MM.1S (cell line): ENCODE measurements at regions not wholly inside any gene's neighbourhood (a gene's known extent, or its start where the extent isn't known, plus 50 kb on each side); places are given as distances from the start of the nearest gene placed in this dataset.

Experiments
- CTCF ChIP-seq: fragments of 300-600 bp; sonication (generic); IDR thresholded peaks from 2 replicates; pipeline ENCODE4 v1.5.1; 2016; ENCODE audit warnings: antibody characterized with exemption, low read length, mixed read lengths
- EZH2 ChIP-seq: fragments of 300-600 bp; sonication (generic); optimal IDR thresholded peaks from 2 replicates; pipeline ENCODE3; 2017; ENCODE audit warnings: low read depth, mild to moderate bottlenecking, antibody characterized with exemption, low read length, mixed read lengths
- EZH2phosphoT487 ChIP-seq: fragments of 300-600 bp; sonication (generic); IDR thresholded peaks from 2 replicates; pipeline ENCODE4 v1.6.1; 2018; ENCODE audit warnings: antibody characterized with exemption, low read length

- TF ChIP-seq EZH2phosphoT487: no peak
- no peak for TF ChIP-seq CTCF
- no peak for TF ChIP-seq EZH2
These were observed 420.0 kb upstream of the SALL3 start for GRCh38 chr18:78559584-78559983.
